GM21529 (cell line): ENCODE measurements at regions not wholly inside any gene's neighbourhood (a gene's known extent, or its start where the extent isn't known, plus 50 kb on each side); places are given as distances from the start of the nearest gene placed in this dataset.

Experiments
- ATAC-seq: cut with Tn5 transposase; IDR thresholded peaks from one replicate; pipeline ENCODE4 v1.9.1; 2021; ENCODE audit not compliant: unreplicated experiment

DNA sequence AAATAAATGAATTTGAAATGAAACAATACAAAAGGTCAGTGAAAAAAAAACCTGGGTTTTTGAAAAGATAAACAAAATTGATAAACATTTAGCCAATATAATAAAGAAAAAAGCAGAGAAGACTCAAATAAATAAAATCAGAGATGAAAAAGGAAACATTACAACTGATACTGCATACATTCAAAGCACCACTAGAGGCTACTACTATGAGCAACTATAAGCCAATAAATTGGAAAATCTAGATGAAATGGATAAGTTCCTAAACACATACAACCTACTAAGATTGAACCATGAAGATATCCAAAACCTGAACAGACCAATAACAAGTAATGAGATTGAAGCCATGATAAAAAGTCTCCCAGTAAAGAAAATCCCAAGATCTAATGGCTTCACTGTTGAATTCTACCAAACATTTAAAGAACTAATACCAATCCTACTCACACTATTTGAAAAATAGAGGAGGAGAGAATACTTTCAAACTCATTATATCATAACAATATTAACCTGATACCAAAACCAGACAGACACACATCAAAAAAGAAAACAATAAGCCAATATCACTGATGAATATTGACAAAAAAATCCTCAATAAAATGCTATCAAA lies 80.8 kb upstream of the CERS6 start:
- ATAC-seq = no peak

DNA sequence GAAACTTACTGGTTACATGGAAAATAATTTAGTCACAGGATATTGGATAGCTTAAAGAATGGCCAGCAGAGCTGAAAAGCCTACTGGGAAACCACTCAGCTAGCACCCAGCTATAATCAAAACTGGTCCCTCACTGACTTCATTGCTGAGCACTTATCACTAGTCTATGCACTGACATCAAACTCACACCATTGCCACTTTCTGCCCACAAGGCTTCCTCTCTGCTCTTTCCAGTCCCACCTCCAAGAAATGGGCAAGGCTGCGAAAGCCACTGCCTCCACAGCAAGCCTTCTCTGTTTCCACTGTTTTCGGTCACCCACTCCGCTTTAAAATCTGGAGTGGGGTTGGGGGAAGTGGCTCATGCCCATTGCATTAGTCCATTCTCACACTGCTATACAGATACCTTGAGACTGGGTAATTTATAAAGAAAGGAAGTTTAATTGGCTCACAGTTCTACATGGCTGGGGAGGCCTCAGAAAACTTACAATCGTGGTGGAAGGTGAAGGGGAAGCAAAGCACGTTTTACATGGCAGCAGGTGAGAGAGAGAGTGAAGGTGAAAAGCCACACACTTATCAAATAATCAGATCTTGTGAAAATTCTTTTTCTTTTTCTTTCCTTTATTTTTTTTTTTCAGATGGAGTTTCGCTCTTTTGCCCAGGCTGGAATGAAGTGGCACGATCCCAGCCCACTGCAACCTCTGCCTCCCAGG lies 77.0 kb upstream of the CERS6 start:
- no peak for ATAC-seq

DNA sequence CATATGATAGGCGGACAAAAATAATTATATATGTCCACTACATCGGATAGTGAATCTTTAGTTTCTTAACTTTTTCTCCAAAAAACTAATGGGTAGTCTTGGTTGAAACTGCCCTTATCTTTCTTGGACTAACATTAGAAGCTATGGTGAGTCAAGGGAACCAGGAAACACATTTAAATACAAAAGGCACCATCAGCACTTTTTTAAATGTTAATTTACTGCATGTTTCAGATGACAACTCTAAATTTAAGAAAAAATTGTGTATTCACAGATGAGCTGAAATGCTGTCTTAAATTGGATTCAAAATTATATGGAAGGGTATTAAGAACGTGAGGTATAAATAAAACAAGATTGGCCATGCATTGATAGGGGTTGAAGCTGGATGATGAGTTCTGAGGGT lies 75.6 kb upstream of the CERS6 start:
- ATAC-seq = no peak

DNA sequence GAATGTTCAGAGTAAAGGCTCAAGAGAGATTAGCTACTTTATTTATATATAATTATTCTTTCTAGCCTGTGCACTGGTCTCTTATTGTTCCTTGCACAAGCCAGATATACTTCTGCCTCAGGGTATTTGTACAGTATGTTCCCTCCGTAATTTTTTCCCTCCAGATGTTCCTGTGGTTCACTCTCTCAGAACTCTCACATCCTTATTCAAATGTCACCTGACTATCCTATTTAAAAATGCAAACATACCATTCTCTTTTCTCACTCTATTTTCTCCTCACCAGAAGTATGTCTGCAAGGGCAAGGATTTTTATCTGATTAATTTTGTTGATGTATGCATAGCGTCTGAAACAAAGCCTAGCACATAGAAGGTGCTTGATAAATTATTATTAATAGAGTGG lies 64.0 kb upstream of the CERS6 start:
- no peak for ATAC-seq

DNA sequence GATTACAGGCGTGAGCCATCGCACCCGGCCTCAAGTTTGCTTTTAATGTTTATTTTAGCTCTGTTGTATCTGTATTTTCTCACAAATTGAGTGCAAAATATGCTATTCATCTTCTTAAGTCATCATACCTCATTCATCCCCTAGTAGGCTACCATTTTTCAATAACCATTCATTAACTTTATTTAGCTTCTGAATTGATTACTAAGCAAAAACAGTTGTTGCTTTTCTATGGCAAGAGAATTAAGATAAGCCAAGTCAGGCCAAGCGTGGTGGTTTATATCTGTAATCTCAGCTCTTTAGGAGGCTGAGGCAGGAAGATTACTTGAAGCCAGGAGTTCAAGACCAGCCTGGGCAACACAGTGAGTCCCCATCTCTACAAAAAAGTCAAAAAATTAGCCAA lies 63.3 kb upstream of the CERS6 start:
- ATAC-seq = no peak

DNA sequence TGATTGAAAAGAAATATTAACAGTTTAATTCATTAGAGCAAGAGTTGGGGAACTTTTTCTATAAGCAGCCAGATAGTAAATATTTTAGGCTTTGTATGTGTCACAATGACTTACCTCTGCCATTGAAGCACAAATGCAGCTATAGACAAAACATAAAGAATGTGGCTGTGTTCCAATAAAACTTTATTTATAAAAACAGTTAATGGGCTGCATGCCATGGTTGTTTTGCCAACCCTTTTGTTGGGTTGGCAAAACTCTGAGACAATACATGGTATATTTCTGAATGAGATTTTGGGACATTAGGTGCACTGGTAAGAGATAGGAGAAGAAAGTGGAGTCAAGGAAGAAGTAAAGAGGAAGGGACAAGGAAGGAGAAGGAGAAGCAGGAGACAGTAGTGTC lies 61.8 kb upstream of the CERS6 start:
- no peak for ATAC-seq

DNA sequence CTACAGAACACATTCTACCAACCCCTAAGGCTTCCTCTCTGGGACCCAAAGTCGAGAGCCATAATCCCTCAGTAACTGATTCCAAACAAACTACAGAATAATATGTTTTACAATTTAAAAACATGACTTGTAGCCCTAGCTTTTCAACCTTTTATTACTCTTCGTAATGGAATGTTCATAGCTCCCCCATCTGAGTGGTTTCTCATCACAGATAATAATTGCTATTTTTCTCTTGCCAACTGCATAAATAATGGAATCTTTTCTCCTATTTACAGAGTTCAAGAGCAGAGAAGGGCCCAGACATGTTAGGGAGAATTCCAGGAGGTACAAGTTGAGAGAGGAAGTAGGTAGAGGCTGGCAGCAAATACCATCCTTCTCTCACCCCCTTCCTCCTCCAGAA lies 59.9 kb upstream of the CERS6 start:
- no peak for ATAC-seq

DNA sequence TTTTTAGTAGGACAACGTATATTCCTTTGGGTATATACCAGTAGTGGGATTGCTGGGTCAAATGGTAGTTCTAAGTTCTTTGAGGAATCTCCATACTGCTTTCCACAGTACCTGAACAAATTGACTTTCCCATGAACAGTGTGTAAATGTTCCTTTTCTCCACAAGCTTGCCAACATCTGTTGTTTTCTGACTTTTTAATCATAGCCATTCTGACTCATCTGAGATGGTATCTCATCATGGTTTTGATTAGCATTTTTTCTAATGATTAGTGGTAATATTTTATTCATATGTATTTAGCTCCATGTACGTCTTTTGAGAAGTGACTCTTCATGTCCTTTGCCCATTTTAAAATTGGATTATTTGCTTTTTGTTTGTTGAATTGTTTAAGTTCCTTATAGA lies 58.4 kb upstream of the CERS6 start:
- no peak for ATAC-seq

DNA sequence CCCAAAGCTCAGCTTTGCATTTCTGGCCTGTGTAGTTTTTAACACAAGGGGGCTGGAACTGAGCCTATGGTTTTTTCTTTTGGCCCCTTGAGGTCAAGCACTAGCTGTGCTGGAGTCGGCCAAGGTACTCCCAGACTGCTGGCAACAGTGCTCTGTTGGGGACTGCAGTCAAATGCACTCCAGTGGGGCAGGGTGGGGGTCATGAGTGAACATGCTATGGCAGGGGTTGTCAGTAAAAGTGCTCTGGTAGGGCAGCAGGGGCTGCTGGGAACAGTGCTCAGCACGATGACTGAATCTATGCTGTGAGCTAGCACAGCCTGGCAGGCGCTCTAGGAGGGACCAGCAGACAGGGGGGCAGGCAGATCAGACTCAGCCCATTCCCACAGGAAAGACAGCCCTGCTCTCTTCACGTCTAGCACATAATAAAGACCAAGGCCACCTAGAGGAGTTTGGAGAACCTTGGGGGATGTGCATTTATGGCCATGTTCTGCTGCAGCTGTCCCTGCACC lies 55.0 kb upstream of the CERS6 start:
- no peak for ATAC-seq

DNA sequence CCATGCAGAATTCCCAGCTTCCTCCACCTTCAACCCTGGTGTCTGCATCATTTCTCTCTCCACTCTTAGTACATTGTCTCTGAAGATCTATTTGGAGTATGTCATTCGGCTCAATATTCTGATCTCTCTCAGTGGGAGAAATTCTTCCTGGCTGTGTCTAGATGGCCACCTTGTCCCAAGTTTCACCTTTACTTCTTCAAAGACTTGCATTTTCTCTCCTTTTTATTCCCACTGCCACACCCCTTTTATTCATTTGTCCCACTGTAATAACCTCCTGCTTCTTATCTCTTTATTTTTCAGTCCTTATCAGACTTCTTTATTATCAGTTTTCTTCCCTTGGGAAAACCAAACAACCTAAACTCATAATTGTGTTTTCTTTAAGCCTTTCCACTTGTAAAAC lies 54.3 kb upstream of the CERS6 start:
- no peak for ATAC-seq

DNA sequence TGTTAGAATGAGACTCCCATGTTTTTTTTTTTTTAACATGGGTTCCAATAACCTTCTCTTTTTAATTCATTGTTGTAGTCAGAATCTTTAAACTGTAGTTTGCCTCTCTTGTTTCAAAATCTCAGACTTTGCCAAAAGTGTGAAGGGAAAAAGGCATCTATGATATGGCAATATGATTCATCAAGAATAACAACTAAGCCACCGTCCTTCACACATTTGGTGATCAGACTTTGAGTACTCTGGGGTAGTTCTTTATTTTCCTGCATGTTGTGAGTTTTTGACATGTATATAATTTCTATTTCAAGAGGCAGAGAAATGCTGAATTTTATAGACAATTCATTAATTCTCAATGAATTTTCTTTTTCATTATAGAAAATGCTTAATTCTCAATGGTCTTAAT lies 53.5 kb upstream of the CERS6 start:
- ATAC-seq = no peak

DNA sequence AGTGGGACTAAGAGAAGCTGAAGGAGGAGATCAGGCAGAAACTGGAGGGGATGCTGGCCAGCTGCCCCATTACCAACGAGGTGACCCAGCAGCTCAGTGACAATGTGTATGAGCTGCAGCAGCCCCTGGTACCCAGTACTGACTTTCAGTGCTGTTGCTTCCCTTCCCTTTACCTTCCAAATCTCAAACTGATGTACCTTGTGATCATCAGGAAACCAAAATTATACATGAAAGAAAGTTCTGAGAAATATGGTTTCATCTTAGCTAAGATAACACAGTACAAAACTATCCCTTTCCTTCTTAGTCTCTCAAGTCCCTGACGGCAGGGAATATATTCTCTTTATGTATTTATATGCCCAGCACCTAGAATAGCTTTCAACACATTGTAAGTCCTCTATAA lies 52.3 kb upstream of the CERS6 start:
- ATAC-seq = no peak

DNA sequence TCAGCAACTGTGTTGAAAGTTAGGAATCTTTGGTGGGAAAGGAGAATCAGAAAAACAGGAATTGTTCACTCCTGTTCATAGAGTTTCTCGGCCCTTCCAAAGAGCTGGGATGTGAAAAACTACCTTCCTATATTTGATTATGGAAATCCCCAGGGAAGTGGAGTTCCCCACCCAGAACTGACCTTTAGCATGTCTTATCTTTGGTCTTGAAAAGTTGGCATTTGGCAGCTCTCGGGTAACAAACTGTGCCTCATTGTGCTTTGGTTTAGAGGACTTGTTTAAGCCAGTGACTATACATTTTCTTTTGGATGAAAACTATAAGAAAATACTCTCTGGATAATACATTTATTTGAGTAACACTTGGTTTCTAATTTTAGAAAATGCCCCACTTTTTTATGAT lies 51.3 kb upstream of the CERS6 start:
- ATAC-seq = no peak
